ENCODE measurements at regions not wholly inside any gene's neighbourhood (a gene's known extent, or its start where the extent isn't known, plus 50 kb on each side); places are given as distances from the start of the nearest gene placed in this dataset.

DNA sequence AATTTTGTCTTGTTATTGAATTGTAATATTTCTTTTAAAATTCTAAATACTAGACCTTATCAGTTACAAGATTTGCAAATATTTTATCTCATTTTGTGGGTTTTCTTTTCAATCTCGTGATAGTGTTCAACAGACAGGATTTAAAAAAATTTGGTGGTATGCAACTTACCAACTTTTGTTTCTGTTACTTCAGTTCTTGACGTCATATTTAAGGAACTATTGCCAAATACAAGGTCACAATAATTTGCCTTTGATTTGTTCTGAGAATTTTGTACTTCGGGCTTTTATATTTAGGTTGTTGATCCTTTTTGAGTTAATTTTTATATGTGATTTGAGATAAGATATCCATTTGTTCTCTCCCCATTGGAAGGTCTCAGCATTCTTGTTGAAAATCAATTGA lies 876.6 kb downstream of the DCDC2C start:
- DNase-seq (ENCODE audit: low read depth), result no peak

DNA sequence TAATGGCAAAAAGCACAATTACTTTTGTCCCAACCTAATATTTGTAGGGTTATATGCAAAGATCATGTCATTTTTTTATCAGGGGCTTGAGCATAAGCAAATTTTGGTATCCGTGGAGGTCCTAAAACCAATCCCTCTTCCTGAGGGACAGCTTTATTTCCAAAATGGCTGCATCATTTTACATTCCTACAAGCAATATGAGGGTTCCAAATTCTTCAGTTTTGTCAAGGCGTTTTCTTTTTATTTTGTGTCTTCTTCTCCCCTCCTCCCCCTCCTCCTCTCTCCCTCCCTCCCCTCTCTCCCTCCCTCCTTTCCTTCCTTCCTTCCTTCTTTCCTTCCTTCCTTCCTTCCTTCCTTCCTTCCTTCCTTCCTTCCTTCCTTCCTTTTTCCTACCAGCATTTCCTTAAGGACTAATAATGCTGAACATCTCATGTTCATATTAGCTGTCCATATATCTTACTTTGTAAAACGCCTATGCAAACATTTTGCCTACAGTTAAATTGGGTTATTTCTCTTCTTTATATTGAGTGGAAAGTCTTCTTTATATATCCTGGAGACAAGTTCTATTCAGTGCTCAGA lies 881.8 kb downstream of the DCDC2C start:
- no peak for DNase-seq (ENCODE audit: low read depth)

DNA sequence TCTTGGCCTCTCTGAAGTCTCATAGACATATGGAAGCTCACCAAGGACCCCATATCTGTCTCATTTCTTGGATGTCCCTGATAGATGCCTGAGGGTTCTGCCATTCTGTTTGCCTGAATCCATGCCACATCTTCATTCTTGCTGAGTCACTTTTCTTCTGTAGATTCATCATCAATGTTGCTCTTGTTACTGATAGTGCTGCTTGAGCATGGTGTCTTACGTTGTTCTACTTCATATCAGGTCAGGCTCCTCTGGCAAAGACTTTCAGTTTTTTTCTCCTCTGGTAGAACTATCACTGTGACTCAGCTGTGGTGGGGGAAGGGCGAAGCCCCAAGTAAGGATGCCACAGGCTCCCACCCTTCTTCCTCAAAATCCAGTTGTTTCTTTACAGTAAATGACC lies 885.2 kb downstream of the DCDC2C start:
- DNase-seq (ENCODE audit: low read depth), result no peak

DNA sequence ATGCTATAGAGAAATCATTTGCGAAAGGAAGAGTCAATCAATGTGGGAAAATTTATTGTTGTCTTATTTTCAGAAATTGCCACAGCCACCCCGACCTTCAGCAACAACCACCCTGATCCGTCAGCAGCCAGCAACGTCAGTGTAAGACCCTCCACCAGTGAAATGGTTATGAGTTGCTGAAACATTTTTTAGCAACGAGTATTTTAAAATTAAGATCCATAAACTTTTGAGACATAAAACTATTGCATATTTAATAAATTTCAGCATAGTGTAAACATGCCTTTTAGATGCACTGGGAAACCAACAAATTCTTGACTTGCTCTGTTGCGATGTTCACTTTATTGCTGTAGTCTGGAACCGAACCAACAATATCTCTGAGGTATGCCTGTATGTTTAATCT lies 887.9 kb downstream of the DCDC2C start:
- DNase-seq (ENCODE audit: low read depth), result no peak

DNA sequence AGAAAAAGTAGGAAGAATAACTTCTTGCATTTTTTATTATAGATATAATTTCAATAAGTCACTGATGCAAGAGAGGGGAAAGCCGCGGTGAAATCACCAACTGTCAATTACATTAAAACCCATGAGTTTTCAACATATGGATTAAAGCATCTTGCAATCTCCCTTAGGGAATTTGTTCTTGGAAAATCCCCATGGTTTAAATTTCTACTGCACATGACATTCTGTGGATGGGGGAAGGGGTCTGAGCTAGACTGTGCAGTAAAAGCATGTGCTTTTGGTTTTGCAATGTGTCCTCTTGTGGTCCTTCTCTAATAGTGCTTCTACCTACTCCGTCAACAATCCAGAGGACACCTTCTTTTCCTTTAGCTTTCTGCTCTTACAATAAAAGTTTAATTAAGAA lies 894.0 kb downstream of the DCDC2C start:
- no peak for DNase-seq (ENCODE audit: low read depth)

DNA sequence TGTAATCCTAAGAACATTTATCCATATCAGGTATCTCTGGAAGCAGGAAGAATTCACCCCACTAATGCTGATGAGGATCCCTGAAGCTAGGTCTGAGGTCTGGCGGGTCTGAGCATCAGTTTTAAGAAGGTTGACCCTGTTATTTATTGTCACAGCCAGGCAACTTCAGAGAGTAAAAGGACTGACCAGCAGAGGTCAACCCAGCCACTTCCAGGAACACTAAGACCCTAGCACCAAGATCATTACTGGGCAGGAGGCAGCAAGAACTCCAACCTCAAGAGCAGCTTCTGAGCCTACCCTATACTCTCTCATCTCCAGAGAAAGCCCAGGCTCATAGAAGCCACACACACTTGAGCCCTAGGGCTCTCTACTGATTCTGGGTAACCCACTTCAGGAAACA lies 901.4 kb downstream of the DCDC2C start:
- DNase-seq (ENCODE audit: low read depth), result no peak

DNA sequence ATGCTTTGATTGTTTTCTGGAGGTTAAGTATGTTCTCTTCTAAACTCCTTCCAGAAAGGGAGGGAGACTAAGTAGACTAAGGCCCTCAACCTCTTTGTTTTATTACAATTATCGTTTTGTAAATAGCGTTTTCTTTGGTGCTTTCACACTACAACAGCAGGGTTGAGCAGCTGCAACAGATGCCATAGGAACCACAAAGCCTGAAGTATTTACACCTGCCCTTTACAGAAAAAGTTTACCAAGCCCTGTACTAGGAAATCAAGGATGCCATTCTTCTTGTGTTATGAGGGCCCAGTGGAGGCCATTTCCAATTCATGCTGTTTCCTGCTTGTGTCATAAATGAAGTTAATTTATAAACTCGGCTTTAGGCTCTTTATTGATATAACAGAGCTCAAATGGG lies 914.8 kb downstream of the DCDC2C start:
- DNase-seq (ENCODE audit: low read depth), result no peak

DNA sequence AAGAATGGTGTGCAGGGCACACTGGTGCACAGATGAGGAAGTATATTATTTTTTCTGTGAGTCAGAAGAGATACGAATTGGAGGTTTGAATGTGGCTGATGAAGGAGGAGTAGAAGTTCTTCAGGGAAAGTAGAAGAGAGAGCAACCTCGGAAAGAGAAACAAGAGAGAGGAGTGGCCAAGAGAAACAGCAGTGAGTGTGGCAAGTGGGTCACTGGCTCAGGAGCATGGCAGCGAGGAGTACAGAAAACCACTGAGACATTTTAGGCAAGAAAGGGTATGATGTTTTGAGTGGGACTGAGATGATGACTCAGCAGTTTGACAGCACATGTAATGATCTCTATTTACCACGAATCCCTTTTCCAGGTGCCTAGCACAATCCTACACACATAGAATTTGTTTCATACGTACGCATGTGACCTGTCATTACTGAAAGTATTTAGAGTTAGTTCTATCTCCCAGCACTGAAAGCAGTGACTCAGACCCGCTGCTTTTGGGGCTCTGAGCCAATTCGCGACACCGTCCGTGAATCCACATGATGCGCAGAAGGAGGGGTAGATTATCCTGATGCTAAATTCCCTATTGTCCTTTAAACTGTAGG lies 915.4 kb downstream of the DCDC2C start:
- no peak for DNase-seq (ENCODE audit: low read depth)

DNA sequence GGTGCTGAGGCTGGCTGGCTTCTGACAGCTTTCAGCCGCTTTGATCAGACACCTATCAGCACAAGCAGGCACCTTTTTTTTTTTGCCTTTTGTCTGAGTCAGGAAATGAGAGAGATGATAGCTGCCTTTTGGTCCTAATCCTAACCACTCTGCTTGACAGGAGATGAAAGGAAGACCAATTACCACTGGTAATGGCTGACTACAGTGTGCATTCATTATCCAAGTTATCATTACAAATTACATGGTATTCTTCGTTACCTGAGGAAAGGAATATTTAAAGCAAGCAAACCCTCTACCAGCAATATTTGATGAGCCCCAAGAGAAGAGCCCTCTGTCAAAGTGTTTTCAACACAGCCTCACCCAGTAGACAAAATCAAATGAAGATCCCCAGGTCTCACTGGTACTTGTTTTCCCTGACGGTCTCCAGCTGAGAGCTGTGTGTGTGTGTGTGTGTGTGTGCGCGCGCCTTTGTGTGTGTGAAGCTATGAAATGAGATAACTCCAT lies 925.7 kb downstream of the DCDC2C start:
- DNase-seq (ENCODE audit: low read depth), result no peak

DNA sequence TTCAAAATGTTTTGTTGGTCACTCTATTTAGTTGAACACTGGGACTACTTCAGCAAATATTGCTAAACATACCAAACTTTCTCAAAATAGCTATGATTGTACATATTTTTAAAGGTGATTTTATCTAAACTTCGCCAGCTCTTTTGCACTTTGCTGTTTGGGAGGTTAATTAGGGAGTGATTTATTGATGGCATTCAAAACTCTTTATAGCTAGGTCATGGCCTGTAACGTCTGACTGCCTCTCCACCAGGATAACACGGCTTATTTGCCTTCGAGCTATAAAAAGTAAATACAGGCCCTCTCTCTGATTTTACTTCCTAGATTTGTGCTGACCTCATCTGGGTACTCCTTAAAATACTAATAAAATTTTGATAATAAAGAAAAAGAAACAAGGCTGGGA lies 931.9 kb downstream of the DCDC2C start:
- DNase-seq (ENCODE audit: low read depth), result no peak

DNA sequence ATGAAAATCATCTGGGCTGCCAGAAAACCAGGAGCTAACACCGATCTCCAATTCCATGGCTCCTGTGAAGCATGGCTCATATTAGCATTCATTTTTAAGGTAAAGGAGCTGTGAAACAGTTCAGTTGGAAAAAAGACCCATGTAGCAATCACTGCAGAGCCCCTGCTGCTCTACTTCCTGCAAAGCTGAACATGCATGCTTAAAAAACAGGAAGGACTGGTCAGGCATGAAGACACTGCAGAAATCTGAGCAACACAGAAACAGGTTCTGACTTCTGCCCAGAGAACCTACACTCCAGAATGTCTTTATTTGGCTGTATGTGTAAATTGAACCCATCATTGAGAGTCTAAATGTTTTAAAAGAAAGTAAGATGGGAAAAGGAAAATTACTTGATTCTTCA lies 950.6 kb downstream of the DCDC2C start:
- DNase-seq (ENCODE audit: low read depth), result no peak

DNA sequence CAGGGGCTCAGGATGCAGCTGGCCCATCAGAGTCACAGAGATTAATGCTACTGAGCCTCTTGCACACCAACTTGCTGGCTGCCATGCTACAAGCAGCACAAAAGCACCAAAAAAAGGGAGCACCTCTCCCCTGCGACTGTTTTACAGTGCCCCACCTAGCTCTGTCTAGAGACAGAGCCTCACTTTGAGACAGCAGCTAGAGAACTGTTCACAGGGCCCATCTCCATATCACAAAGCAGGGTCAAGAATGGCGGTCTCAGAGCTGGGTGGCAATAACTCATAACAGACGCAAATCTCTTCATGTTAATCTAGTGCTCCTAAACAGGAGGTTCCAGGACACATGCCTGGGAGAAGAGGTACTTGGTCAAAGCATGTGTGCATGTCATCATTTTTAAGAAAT lies 953.0 kb downstream of the DCDC2C start:
- no peak for DNase-seq (ENCODE audit: low read depth)

DNA sequence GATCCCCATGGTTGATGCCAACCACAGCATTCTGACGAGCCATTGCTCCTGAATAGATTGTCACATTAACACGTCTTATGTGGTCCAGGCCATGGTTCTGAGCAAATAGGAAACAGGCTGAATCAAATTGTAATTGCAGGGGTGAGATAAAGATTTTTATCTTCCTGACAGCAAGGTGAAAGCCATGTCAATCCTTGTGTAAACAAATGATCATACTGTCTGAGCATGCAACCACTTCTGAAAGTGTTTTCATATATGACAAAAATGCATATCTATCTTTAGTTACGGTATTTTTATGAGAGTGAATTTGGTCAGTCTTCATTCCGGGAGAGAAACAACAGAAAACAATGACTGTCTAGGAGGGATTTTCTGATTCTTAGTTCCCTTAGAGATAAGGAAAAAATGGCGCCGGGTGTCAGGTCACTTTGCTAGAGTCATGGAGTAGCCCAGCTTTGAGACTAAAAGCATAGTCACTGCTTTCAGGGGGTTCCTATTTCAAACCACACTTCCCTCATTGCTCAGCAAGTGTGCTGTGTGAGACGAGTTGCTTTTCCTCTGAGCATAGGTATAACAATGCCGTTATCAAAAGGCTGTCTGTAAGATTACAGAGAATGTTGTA lies 958.9 kb downstream of the DCDC2C start:
- DNase-seq (ENCODE audit: low read depth), result no peak

DNA sequence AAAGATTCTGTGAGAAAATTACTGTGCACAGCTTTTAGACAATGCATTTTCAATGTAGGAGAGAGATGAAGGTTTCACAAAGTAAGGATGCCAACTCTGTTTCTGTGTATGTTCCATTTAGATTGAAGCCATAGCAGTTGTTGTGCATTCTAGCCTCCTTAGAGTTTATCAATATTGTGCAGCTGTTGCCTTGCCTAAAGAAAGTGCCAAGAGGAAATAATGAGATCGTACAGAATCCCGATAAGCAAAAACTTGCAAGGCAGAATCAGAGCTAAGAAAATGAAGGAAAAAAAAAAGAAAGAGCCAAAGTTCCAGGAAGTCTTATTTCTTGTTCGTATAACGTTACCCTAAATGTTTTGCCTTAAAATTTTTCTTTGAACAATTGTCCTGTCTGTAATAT lies 965.0 kb downstream of the DCDC2C start:
- no peak for DNase-seq (ENCODE audit: low read depth)

DNA sequence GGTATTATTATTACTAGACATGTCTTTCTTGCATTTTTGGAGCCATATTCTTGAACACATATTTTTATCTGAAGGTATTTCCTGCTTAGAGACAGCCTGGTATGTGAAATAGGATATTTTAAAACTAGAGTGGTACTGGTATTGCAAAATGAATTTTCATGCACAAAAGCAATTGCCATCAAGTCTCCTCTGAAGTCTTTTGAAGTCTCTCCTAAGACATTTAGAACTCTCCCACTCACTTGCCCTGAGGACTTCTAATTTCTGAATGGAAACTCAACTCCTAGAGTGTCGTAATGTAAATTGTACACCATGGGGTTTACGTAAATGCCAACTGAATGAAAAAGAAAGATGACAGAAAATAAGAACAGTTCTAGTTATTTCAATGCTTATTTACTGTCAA lies 967.0 kb downstream of the DCDC2C start:
- DNase-seq (ENCODE audit: low read depth), result no peak

DNA sequence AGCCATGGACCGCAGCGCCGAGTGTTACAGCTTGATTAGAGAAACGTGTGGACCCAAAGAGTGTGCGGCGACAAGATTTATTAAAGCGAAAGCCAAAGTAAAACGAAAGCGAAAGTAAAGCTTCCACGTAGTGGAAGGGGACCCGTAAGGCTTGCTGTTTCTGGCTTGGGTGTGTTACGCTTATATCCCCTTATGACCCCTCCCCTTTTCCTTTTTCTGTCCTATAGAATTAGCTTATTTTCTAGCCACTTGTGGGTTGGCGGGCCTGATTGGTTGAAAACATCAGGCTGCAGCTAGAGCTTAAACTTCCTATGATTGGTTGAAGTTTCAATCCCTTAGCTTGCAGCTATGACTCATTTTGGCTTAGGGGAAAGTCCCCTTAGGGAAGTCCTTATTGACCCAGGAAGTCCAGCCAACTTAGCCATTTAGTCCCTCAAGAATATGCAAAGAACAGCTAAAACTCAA lies 969.7 kb downstream of the DCDC2C start:
- no peak for DNase-seq (ENCODE audit: low read depth)

DNA sequence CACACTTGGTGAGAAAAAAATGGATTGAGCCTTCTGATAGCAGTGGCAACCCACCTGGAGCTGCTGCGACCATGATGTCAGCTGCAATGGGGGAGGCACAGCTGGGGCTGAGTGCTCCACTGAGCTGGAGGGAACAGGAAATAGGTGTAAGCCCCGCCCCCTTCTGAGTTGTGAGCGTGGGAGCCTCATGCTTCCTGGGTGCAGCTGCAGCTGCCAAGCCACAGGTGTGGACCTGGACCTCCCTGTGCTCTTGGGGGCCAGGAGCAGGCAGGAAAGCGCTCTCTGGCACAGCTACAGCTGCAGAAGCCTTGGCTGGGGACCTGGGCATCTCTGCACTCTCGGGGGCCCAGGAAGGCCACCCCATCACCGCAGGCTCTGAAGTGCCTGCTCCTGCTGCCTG lies 970.6 kb downstream of the DCDC2C start:
- DNase-seq (ENCODE audit: low read depth), result no peak

DNA sequence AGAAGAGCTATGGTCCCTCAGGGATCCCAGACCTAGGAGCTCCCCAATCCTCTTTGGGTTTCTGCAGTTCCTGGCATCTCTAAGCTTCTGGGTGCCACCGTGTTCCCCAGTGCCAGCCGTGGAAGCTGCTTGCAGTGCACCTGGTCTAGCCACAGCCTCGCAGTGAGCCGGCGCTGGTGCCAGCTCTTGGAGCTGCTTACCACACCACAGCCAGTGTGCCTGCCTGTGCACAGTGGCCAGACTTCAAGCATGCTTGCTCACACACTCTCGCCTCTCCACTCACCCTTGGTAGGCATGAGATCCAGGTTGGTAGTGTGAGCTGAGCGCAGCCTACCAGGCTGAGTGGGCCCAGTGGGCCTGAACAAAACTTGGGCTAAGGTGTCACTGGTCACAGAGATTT lies 971.9 kb downstream of the DCDC2C start:
- no peak for DNase-seq (ENCODE audit: low read depth)

DNA sequence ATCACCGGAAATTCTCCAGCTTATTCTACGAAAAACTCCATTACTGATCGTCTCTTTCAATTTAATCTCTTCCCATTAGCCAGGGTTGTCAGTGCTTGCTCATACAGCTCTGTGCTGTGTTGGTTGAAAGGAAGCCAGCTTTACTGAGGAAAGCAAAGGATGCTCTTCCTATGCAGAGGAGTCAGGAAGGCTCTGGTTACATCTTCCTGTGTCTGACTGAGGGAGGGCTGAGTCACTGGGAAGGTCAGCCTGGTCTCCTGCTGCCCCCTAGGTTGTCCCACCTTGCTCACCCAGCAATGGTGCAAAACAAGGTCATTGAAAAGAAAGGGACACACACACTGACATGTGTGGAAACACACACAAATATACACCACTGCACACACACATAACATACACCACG lies 975.6 kb downstream of the DCDC2C start:
- no peak for DNase-seq (ENCODE audit: low read depth)

DNA sequence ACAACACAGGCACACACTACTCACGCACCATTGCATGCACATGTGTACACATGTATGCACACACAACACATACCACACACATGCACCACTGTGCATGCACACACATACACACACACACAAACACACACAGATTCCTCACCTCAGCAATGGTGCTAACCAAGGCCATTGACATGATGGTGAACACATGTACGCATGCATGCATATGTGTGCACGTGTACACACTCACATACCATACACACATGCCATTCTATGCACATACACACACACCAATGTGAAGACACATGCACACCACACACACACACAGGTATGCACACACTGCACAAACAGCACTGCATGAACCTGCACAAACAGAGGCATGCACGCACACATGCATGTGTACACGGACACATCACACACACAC lies 976.0 kb downstream of the DCDC2C start:
- no peak for DNase-seq (ENCODE audit: low read depth)

DNA sequence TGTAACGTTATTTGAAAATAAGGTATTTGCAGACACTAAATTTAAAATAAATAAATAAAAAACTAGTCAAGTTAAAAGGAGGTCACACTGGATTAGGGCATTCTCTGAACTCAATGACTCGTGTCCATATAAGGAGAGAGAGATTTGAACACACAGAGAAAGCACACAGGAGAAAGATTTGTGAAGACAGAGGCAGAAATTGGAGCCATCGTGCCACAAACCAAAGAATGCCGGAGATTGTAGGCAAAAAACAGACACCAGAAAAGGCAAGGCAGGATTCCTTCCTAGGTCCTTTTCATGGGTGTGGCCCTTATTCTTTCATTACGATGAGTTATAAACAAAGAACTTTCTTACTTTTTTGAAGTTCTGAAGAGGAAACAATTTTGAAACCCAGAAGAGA lies 981.5 kb downstream of the DCDC2C start:
- no peak for DNase-seq (ENCODE audit: low read depth)

DNA sequence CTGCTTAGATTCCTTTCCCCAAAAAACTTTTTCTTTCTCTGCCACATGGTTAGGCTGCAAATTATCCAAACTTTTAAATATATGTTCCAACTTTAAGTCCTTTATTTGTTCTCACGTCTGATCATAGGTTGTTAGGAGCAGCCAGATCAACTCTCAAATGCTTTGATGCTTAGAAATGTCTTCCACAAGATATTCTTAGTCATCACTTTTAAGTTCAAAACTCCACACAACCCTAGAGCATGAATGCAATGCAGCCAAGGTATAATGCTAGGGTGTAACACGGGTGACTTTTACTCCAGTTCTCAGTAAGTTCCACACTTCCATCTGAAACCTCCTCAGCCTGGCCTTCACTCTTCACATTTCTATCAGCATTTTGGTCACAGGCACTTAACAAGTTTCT lies 987.5 kb downstream of the DCDC2C start:
- no peak for DNase-seq (ENCODE audit: low read depth)

DNA sequence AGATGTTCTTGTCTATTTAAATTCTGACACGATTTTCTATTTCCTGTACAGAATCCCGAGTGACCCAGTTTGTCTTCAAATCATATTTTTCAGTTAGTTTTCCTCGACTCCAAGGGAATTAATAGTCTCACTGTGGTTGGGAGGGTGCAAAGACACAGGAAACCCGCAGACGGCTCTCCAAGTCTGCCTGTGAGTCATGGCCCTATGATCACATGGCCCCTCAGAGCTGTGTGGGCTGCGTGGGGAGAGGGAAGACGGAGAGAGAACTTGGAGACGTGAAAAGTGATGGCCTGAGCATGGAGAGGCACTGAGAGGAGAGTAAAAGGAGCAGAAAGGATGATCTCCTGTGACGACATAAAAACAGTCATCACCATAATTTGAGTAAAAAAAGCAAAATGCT lies 989.9 kb downstream of the DCDC2C start:
- no peak for DNase-seq (ENCODE audit: low read depth)
